ENCODE measurements at regions not wholly inside any gene's neighbourhood (a gene's known extent, or its start where the extent isn't known, plus 50 kb on each side); places are given as distances from the start of the nearest gene placed in this dataset.

DNA sequence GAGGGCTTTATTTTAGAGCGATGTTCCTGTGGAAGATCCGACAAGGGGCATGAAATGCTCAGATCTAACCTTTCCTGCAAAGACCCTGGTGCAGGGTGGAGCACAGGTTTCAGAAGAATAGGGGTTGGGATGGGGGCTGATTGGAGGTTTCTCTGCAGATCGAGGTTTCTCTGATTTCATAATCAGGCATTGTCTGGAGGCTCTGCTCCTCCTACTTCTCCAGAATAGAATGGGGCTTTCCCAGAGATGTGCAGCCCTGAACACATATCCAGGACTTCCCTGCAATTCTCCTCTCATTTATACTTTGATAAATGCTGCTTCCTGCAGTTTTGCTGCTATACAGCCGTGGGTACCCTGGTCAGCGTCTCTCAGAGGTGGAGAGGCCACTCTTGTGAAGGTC, 397.6 kb upstream of the BOD1L1 start:
- Histone ChIP-seq H2BK15ac (ENCODE audit: low read length) (no peak overlapping the region), H3K4me3 (ENCODE audit: extremely low read depth in 1 of 4, insufficient read depth in 2 of 4, low read depth in 3 of 4, low read length in 4 of 4) (no peak overlapping the region), H2BK5ac (ENCODE audit: low read depth, low read length) (no peak overlapping the region), H3K4ac (replicated peaks; ENCODE audit: insufficient read length, low read depth, low read length) (no peak overlapping the region), H3K56ac (replicated peaks; ENCODE audit: insufficient read length, low read depth, low read length) (no peak overlapping the region), H3K4me2 (ENCODE audit: insufficient read depth in 1 of 2, low read depth in 2 of 2, low read length in 2 of 2) (no peak overlapping the region), H3K14ac (ENCODE audit: insufficient read length) (no peak overlapping the region), H2AFZ (ENCODE audit: low read length) (no peak overlapping the region), H3K36me3 (ENCODE audit: control insufficient read depth in 2 of 4, insufficient read depth in 4 of 4, low read length in 3 of 4) (no peaks in the 10 kb centered on the region), H3K79me2 (ENCODE audit: control insufficient read depth in 1 of 2, insufficient read depth in 2 of 2, low read length in 2 of 2) (no peaks in the 10 kb centered on the region), H3K27me3 (replicated peaks in 1 of 4; ENCODE audit: control insufficient read depth in 3 of 4, extremely low read depth in 1 of 4, insufficient read depth in 3 of 4, low read length in 3 of 4) (no peaks in the 10 kb centered on the region), H4K20me1 (replicated peaks in 1 of 2; ENCODE audit: control insufficient read depth in 1 of 2, insufficient read depth in 2 of 2, low read length in 2 of 2) (no peaks in the 10 kb centered on the region), H3K18ac (ENCODE audit: extremely low read depth, low read length) (no peak overlapping the region), H4K8ac (ENCODE audit: extremely low read depth, insufficient read depth, low read length) (no peak overlapping the region), H2AK5ac (ENCODE audit: low read depth, low read length) (no peak overlapping the region), H2BK12ac (ENCODE audit: low read depth, low read length) (no peak overlapping the region), H3K79me1 (ENCODE audit: low read depth, low read length) (no peaks in the 10 kb centered on the region), H4K5ac (ENCODE audit: insufficient read length, low read depth, low read length) (no peak overlapping the region), H3K27ac (ENCODE audit: low read depth, low read length) (no peak overlapping the region), H3K23me2 (ENCODE audit: low read depth, low read length) (no peaks in the 10 kb centered on the region), H4K91ac (replicated peaks; ENCODE audit: insufficient read length, low read length) (no peak overlapping the region), H3K9ac (replicated peaks in 1 of 4; ENCODE audit: extremely low read depth in 1 of 4, low read depth in 3 of 4, low read length in 3 of 4) (no peak overlapping the region), H3K9me3 (ENCODE audit: insufficient read depth in 2 of 2, low read depth in 1 of 2, low read length in 1 of 2) (no peaks in the 10 kb centered on the region), H2BK20ac (ENCODE audit: low read length) (no peak overlapping the region), H3K23ac (ENCODE audit: insufficient read length) (no peak overlapping the region), H2BK120ac (replicated peaks; ENCODE audit: low read depth, low read length) (no peak overlapping the region), H3K4me1 (replicated peaks in 1 of 4; ENCODE audit: control insufficient read depth in 3 of 4, insufficient read depth in 4 of 4, low read length in 3 of 4) (peaks cover 0 to 4% (median 0%) of the 10 kb centered on the region in 4 experiments; a peak in 2 of 7 replicates)
- POLR2A ChIA-PET (ENCODE audit: partially characterized antibody), result no interaction called here
- DNase-seq (ENCODE audit: low read depth in 1 of 2, low spot score in 2 of 2), result no peak
- 89% methylated on average over 5 of the region's 5 CpGs; no CpG with 5 or more reads in 1 of the 2 experiments for WGBS, 2 experiments (ENCODE audit: extremely low coverage in 1 of 2, insufficient coverage in 1 of 2, insufficient read length in 1 of 2, insufficient replicate concordance in 2 of 2, low coverage in 1 of 2, low lambda C conversion rate in 2 of 2, missing lambda C conversion rate in 1 of 2)
- CTCF ChIA-PET (ENCODE audit: partially characterized antibody), result no interaction called here
- no peak for FAIRE-seq
- no peak for TF ChIP-seq ASH2L (IDR thresholded peaks at IDR 0.05; ENCODE audit: low read length)

All from H1 (cell line).